ENCODE measurements at regions not wholly inside any gene's neighbourhood (a gene's known extent, or its start where the extent isn't known, plus 50 kb on each side); places are given as distances from the start of the nearest gene placed in this dataset.

DNA sequence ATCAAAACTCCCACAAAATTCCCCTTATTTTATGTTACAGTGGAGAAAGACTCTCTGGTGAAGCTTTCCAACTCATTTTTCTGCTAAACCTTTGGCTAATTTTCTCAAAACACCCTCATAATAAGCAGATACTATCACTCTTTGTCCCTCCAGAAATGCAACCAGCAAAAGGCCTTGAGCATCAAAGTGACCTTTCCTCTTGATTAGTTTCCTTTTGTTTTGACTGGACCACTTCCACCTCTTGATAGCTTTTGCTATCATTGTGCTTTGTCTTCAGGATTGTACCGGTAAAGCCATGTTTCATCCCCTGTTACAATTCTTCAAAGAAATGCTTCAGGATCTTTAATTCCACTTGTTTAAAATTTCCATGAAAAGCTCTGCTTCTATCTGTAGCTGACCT, 115.1 kb upstream of the SLC13A1 start:
- Histone ChIP-seq H2BK12ac (ENCODE audit: insufficient read length, low read depth, low read length) (no peak overlapping the region), H2BK20ac (ENCODE audit: low read depth, low read length, poor library complexity, severe bottlenecking) (no peak overlapping the region), H2BK120ac (ENCODE audit: low read depth, low read length, poor library complexity, severe bottlenecking) (no peak overlapping the region), H3K79me2 (ENCODE audit: insufficient read depth, low read length) (no peaks in the 10 kb centered on the region), H2BK15ac (ENCODE audit: low read depth, low read length) (no peak overlapping the region), H3K27ac (ENCODE audit: insufficient read length, low read depth, low read length) (no peak overlapping the region), H3K9ac (ENCODE audit: extremely low read depth, insufficient read length, low read length) (no peak overlapping the region), H2AFZ (ENCODE audit: low read length) (no peak overlapping the region), H2BK5ac (ENCODE audit: insufficient read length, low read length) (no peak overlapping the region), H4K5ac (ENCODE audit: insufficient read length, low read depth, low read length) (no peak overlapping the region), H3K4ac (ENCODE audit: low read depth, low read length) (no peak overlapping the region), H3K4me1 (ENCODE audit: insufficient read depth, low read length) (no peaks in the 10 kb centered on the region), H3K27me3 (ENCODE audit: insufficient read depth, low read length) (no peaks in the 10 kb centered on the region), H3K23me2 (ENCODE audit: insufficient read length, low read depth, low read length, poor library complexity, severe bottlenecking) (no peaks in the 10 kb centered on the region), H3T11ph (ENCODE audit: low read length) (no peak overlapping the region), H3K79me1 (ENCODE audit: insufficient read depth, low read depth, low read length, poor library complexity, severe bottlenecking) (no peaks in the 10 kb centered on the region), H4K91ac (ENCODE audit: insufficient read length, low read depth, low read length) (no peak overlapping the region), H4K8ac (replicated peaks; ENCODE audit: insufficient read length, low read depth, low read length) (no peak overlapping the region), H2AK5ac (ENCODE audit: insufficient read length, low read length) (no peak overlapping the region), H3K9me3 (ENCODE audit: control insufficient read depth, low read depth, low read length) (no peaks in the 10 kb centered on the region), H4K20me1 (ENCODE audit: control insufficient read depth, insufficient read depth, insufficient read length) (no peaks in the 10 kb centered on the region), H3K56ac (ENCODE audit: insufficient read length, low read depth, low read length) (no peak overlapping the region), H3K14ac (ENCODE audit: insufficient read depth, low read length) (no peak overlapping the region), H3K4me2 (ENCODE audit: insufficient read depth, insufficient read length, low read length) (no peak overlapping the region), H3K23ac (ENCODE audit: insufficient read length, low read depth, low read length) (no peak overlapping the region), H3K18ac (ENCODE audit: insufficient read length, low read depth, low read length) (no peak overlapping the region)
- TF ChIP-seq, protein P1, sequence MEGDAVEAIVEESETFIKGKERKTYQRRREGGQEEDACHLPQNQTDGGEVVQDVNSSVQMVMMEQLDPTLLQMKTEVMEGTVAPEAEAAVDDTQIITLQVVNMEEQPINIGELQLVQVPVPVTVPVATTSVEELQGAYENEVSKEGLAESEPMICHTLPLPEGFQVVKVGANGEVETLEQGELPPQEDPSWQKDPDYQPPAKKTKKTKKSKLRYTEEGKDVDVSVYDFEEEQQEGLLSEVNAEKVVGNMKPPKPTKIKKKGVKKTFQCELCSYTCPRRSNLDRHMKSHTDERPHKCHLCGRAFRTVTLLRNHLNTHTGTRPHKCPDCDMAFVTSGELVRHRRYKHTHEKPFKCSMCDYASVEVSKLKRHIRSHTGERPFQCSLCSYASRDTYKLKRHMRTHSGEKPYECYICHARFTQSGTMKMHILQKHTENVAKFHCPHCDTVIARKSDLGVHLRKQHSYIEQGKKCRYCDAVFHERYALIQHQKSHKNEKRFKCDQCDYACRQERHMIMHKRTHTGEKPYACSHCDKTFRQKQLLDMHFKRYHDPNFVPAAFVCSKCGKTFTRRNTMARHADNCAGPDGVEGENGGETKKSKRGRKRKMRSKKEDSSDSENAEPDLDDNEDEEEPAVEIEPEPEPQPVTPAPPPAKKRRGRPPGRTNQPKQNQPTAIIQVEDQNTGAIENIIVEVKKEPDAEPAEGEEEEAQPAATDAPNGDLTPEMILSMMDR (conservative IDR thresholded peaks at IDR 0.05): no peak
- Mint-ChIP-seq H3K27me3 (ENCODE audit: low read depth) (no peaks in the 10 kb centered on the region), H3K4me3 (no peak overlapping the region), H3K4me1 (peaks cover 2 to 5% of the 10 kb centered on the region in 2 experiments; a peak in 2 of 4 replicates), H3K27ac (no peak overlapping the region), H3K36me3 (ENCODE audit: insufficient read depth in 1 of 3, low read depth in 3 of 3) (no peaks in the 10 kb centered on the region; a peak in 1 of 7 replicates), H3K9me3 (no peaks in the 10 kb centered on the region)
- DNase-seq: no peak
- WGBS (ENCODE audit: extremely low coverage, insufficient read length, low lambda C conversion rate): no CpG with 5 or more reads among the region's 1 CpG

Data from H9 (cell line).